Inferior parietal cortex (tissue), 1 donor: ENCODE measurements at regions not wholly inside any gene's neighbourhood (a gene's known extent, or its start where the extent isn't known, plus 50 kb on each side); places are given as distances from the start of the nearest gene placed in this dataset.
"Not testable (repeated sequence)": the region's sequence is repeated elsewhere in the genome, so short reads cannot be mapped to it uniquely, and the experiment has no call there.

Experiments used
- DNase-seq: peaks from one replicate; pipeline ENCODE4 v3.0.0-alpha.2; 2016; ENCODE audit errors: extremely low spot score

GRCh38 chr3:8001712-8002111, 499.9 kb upstream of the LMCD1 start:
- DNase-seq = no peak

- no peak for DNase-seq
Observed at GRCh38 chr3:8011902-8012301, 489.7 kb upstream of the LMCD1 start.

GRCh38 chr3:8020047-8020841, 481.4 kb upstream of the LMCD1 start:
- no peak for DNase-seq

GRCh38 chr3:8027954-8028353, 473.7 kb upstream of the LMCD1 start:
- DNase-seq = no peak

- DNase-seq = no peak
Observed at GRCh38 chr3:8050283-8050682, 451.3 kb upstream of the LMCD1 start.

- peak; percentile 17 for DNase-seq
Observed at GRCh38 chr3:8052659-8053058, 449.0 kb upstream of the LMCD1 start.

GRCh38 chr3:8068135-8068534, 433.5 kb upstream of the LMCD1 start:
- DNase-seq = not testable (repeated sequence)

- no peak for DNase-seq
Observed at GRCh38 chr3:8069471-8069870, 432.2 kb upstream of the LMCD1 start.

- DNase-seq = no peak
Observed at GRCh38 chr3:8070011-8070410, 431.6 kb upstream of the LMCD1 start.

- not testable (repeated sequence) for DNase-seq
Observed at GRCh38 chr3:8074740-8075139, 426.9 kb upstream of the LMCD1 start.

GRCh38 chr3:8077126-8077525, 424.5 kb upstream of the LMCD1 start:
- DNase-seq = no peak

- DNase-seq = no peak
Observed at GRCh38 chr3:8080464-8080863, 421.2 kb upstream of the LMCD1 start.

GRCh38 chr3:8085498-8085897, 416.1 kb upstream of the LMCD1 start:
- DNase-seq = no peak

- DNase-seq = no peak
Observed at GRCh38 chr3:8087951-8088350, 413.7 kb upstream of the LMCD1 start.

GRCh38 chr3:8094415-8094814, 407.2 kb upstream of the LMCD1 start:
- DNase-seq = no peak

- DNase-seq = no peak
Observed at GRCh38 chr3:8095724-8096123, 405.9 kb upstream of the LMCD1 start.

GRCh38 chr3:8097690-8098089, 403.9 kb upstream of the LMCD1 start:
- DNase-seq = no peak

GRCh38 chr3:8103954-8104353, 397.7 kb upstream of the LMCD1 start:
- no peak for DNase-seq

GRCh38 chr3:8106921-8107320, 394.7 kb upstream of the LMCD1 start:
- no peak for DNase-seq

GRCh38 chr3:8110966-8111798, 390.4 kb upstream of the LMCD1 start:
- peak; percentile 91 for DNase-seq

GRCh38 chr3:8112587-8112986, 389.0 kb upstream of the LMCD1 start:
- DNase-seq = no peak

- no peak for DNase-seq
Observed at GRCh38 chr3:8113626-8114025, 388.0 kb upstream of the LMCD1 start.

GRCh38 chr3:8128686-8129085, 372.9 kb upstream of the LMCD1 start:
- DNase-seq = no peak
